LHCN-M2 (cell line): ENCODE measurements at regions not wholly inside any gene's neighbourhood (a gene's known extent, or its start where the extent isn't known, plus 50 kb on each side); places are given as distances from the start of the nearest gene placed in this dataset.

Source experiments
- DNase-seq: peaks from one replicate; pipeline ENCODE4 v3.0.0-alpha.2; 2012; ENCODE audit warnings: low read depth

DNA sequence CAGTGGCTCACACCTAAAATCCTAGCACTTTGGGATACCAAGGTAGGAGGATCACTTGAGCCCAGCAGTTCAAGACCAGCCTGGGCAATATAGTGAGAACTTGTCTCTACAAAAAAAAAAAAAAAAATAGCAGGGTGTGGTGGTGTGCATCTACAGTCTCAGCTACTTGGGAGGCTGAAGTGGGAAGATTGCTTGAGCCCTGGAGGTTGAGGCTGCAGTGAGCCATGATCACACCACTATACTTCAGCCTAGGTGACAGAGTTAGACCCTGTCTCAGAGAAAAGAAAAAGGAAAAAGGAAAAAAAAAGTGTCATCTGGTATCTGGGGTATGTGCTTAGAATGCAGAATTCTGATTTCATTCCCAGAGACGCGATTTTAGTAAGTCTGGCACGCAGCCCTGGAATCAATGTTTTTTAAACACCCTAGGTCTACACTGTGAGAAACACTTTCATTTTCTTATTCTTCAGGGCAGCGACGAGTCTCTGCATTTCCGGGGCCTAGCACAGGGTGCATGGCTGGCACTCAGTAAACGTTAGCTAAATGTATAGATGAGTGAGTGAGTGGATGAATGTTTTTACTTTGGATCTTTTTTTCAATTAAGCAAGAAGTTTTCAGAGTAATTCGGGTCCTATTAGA is 243.8 kb upstream of the PWP1 start:
- DNase-seq, result peak; percentile 13

DNA sequence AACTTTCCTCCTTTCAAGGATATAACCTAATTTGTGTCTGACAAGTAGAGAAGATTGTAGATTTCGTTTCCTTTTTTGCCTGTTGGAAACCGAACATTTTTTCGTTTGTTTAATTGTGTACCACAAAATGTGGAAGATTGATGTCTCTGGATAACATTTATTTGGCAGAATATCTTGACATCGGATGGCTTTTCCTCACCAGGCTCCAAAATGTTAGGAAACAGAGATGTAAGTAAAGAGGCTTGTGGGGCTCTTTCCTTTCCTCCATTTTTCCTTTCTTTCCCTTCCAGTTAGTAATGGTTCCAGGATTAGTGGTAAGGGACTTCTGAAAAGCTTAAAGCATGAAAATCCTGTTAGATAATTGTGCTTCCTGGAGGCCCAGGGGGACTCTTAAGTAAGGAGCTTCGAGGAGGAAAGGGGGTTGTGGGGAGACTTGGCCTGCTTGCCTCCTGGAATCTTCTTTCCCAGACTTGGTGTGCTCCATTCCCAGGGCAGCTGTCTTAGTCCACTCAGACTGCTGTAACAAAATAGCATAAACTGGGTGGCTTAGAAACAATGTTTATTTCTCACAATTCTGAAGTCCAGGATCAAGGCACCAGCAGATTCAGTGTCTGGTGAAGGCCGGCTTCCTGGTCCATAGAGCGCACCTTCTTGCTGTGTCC is 243.1 kb upstream of the PWP1 start:
- peak; percentile 20 for DNase-seq

DNA sequence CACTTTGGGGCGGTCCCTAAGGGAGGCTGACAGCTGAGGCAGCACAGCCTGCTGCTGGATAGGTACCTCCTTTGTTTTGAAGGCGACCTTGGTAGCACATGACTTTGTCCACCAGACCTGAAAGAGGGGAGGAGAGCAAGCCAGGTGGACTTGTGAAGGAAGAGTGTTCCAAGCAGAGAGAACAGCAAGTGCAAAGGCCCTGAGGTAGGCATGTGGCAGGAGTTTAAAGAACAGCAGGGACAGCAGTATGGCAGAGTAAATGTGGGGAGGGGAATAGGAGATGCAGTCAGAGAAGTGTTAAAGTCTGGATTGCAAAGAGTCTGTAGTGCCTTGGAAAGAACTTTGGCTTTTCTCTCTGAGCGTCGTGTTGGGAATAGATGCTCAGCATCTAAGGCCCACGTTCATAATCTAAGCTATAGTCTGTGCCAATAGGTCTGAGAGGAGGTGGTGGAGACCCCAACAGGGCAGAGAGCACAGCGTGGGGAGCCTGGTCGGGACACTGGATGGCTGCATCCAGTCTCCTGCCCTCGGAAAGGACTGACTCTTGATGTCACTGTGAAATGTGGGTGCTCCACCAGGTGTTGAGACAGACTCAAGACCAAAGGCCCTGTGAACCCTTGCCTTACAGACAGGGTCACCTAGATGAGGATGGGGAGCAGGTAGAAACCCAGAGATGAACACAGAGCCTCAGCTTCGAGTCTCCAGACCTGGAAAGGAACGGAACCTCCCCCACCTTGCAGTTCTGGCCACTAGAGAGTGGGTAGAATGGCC is 242.1 kb upstream of the PWP1 start:
- no peak for DNase-seq

DNA sequence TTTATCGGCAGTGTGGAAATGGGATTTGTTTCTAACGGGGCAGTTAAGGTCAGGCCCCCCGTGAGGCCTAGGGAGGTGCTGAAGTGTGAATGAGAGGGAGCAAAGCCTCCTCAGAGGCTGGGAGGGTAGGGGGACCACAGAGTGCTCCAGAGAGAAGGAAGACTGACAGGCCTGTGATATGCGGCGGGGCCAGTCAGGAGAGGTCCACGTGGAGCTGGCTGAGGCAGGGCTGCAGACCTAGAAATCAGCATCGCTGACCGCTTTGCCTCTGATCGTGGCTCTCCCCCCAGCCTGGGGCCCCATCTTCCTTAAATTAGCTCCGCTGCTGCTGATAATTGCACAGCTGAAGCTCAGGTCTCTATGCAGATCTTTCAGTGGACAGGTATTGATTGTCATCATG is 240.8 kb upstream of the PWP1 start:
- DNase-seq, result no peak

DNA sequence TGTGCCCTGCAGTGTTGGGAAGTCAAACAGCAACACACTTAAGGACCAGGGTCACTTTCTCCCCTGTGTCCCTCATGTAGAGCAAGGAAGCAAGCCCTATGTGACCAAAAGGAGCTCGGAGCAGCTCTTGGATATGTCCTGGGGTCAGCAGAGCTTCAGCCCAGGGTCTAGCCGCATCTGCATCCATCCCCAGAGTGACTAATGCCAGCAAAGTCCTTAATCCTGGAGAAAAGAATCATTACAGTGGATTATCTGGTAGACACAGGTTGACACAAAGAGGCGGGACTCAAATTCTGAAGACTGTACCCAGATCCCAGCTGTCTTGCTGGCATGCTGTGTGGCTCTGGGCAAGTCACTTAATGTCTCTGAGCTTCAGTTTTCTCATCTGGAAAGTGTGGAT is 239.1 kb upstream of the PWP1 start:
- DNase-seq, result no peak

DNA sequence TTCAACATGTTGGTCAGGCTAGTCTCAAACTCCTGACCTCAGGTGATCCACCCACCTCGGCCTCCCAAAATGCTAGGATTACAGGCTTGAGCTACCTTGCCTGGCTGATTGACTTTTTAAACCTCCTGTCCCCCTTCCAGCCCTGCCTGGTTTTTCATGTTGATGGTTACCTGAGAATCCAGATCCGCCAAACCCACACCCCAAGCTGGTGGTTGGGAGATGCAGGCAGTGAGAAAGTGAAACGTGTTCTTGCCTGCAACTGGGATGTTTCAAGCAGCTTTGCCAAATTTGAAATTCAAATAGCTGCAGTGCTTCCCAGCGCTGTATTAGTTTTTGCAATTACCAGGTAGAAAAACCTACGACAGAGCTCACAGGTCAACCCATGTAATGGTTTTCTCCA is 238.3 kb upstream of the PWP1 start:
- no peak for DNase-seq

DNA sequence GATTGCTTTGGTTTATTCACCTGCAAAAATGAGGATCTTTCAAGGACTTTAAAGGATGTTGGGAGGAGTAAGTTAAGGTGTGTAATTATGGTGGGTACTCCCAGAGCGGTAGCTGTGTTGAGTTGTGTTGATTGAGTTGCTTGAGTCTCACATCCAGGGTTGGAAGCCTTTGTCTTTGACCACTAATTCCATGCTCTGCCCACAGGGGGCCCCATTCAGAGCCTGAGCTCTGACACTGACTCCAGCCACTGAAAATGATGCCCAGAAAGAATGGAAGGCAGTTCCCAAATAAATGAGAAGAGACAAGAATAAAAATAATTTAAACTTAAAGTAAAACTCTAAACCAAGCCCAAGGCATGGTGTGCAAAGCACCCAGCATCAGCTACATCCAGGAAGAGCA is 237.4 kb upstream of the PWP1 start:
- peak; percentile 23 for DNase-seq

DNA sequence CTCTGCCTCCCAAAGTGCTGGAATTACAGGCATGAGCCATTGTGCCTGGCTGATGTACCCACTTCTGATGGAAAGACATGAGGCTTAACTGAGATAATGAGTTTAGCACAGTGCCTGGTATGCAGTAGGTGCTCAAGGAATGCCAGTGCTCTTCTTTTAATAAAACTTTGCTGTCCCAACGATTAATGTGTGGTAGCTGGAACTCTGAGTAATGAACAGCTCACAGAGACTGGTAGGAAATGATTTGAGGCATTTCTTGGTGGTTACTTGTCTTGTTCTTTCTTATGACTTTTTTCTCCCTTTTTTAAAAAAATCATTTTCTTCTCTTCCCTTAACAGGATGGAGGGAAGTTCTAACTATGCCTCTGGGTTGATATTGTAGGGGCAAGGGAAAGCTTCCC is 235.7 kb upstream of the PWP1 start:
- DNase-seq, result peak; percentile 28

DNA sequence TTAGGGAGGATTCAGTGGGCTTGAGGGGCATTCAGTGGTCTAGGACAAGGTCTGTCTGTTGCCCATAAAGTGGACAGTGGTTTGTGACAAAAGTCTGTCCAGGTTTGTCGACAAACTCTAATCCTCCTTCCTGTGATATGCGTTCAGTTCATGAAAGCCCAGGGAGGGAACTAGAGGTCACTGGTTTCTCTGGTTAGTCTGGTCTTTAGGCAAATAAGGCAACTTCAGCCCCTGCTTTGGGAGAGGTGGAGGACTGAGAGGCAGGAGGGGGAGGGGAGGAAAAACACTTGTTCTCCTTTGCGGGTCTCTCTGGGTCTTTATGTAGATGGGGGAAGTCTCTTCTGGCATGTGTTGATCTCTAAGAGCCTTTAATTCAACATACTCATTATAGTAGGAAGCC is 235.1 kb upstream of the PWP1 start:
- no peak for DNase-seq

DNA sequence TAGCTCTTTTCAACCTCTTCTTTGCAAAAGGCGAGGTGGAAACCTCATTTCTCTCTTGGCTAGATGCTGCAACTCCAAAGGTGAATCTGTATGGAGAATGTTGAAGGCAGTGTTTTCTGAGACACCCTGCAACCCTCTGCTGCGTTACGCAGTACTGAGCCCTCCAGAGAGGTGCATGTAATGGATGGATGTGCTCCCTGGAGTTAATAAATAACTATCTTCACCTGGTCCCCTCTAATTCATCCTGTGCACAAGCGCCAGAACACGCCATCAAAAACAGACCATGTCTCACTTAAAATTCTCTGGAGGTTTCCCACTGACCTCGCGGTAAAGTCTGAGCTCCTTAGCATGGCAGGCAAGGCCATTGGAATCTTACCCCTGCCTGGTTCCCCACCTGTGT is 234.4 kb upstream of the PWP1 start:
- DNase-seq, result no peak

DNA sequence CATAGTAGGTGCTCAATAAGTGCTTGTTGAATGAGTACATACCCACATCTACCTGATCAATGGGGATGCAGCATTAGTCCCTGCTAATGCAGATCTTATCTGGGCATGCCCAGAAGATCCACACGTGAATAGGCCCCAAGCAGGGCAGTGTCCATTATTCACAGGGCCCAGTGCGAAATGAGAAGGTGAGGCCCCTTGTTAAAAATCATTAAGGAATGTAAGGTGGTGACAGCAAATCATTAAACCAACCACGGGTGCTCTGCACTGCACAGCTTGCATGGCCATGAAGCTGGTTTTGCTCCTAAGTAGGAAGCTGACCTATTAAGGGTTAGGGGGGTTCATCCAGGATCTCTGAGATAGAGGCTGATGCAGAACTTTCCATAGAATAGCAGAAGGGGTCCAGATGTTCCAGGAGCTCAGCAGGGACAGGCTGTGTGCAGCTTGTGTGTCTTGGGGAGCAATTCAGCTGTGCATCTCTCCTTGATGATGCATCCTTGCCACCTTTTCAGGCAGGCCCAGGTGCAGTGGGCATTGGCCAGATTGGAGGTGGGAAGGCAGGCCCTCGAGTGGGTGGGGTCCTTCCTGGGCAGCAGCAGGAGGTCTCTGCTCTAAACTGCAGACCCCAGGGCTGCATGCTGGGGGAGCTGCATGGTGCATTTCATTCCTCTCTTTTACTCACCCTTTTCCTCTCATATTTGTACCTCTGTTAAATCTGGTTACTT is 231.3 kb upstream of the PWP1 start:
- no peak for DNase-seq

DNA sequence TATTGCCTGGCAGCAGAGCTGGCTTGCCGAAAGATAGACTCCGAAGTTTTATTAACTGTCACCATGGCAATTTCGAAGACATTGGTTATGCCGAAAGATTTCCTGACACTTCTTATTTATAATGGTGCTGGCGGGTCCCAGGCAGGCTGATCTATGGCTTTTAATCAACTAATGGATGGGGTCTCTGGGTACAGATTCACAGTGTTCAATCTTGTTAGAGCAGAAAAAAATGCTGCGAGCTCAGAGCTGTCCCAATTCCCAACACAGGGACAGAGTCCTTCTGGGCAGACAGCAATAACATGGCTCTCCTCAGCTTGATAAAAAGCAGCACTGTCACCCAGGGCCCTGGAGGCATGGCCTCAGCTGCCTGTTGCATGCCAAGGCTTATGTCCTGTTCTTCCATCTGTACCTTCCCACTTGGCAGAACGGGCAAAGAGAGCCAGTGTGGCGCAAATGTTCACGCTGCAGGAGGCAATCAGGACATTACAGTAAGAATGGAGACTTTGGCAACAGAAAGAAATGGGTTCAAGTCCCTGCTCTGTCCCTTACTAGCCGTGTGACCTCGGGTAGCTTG is 228.2 kb upstream of the PWP1 start:
- DNase-seq, result no peak

DNA sequence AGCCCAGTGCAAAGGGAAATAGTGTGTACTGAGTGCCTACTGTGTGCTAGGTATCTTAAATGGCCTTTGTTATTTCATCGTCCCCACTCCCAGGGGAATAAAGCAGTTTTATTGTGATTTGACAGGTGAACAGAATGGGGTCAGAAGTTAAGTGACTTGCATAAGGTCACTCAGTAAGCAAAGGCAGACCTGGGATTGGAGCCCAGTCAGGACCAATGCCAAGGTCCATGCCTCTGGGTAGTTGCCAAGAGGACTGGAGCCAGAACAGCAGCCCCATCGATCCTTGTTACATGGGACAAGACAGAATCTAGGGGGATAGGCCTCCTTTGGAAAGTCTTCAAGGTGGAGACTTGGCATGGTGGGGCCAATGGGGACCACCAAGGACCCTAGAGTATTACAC is 227.4 kb upstream of the PWP1 start:
- DNase-seq, result no peak

DNA sequence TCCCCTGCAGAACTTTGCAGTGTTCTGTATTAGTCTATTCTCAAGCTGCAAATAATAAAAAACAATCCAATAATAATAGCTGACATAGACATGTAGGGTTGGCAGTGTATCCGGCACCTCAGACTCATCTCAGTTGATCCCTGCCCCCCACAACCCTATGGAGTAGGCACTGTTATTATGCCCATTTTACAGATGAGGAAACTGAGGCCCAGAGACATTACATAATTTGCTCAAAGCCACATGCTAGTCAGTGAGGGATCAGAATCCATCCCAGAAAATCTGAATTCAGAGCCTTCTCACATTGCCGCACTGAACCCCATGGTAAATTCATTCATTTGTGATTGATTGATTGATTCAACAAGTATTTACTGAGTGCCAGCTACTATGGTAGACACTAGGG is 226.6 kb upstream of the PWP1 start:
- no peak for DNase-seq

DNA sequence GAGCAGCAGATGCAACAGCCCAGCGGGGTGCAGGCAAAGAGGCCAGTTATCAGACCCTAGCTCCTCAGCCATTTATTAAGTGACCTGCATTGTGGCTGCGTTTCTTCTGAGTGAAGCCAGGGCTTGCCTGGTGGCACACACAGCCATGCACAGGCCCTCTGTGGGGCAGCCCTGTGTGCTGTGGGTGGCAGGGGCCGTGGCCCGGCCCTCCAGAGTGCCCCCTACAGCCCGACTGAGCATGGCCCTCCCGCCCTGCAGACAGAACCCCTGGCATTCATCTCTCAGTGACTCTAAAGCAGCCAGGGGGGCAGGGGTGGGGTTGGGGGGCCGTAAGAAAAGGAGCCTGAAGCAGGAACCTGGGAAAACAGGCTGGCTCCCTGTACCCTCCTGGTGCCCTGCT is 226.0 kb upstream of the PWP1 start:
- no peak for DNase-seq

DNA sequence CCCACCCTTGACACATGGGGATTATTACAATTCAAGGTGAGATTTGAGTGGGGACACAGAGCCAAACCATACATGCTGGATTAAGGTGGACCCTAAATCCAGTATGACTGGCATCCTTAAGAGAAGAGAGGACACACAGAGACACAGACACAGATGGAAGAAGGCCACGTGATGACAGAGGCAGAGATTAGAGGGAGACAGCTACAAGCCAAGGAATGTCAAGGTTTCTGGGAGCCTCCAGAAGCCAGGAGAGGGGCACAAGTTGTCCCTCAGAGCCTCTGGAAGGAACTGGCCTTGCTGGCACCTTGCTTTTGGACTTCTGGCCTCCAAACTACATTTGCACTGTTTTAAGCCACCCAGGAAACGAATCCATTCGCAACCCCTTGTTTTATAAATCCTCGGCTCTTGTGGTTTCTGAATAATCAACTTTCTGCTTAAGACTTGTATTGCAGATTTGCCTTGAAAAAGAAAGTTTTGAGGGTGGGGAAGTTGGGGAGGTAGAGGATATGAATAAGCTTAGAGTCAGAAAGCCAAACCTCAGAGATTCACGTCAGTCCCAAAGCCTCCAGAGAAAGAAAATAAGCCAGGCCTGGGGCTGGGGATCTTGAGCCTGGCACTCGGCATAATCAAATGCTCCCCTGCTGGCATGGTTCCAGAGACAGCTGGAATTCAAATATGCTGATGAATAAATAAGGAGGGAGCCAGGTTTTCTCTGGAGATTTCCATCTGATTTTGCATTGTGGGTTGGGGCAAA is 224.2 kb upstream of the PWP1 start:
- peak; percentile 90 for DNase-seq

DNA sequence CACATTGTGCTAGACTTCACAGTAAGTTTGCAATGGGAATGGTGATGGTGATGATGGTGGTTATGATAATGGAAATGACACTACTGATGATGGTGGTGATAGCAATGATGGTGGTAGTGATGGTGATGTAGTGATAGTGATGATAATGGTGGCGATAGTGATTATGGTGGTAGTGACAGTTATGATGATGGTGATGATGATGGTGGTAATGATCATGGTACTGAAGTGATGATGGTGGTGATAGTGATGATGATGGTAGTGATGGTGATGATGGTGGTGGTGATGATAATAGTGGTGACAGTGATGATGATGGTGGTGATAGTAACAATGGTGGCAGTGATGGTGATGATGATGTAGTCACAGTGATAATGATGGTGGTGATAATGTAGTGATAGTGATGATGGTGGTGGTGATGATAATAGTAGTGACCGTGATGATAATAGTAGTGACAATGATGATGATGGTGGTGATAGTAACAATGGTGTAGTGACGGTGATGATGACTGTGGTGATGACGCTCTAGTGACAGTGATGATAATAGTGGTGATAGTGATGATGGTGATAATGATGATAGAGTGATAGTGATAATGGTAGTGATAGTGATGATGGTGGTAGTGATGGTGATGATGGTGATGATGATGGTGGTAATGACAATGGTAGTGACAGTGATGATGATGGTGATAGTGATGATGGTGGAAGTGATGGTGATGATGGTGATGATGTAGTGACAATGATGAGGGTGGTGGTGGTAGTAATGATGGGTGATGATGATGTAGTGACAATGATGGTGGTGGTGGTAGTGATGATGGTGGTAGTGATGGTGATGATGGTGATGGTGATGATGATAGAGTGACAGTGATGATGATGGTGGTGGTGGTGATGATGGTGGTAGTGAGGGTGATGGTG is 222.9 kb upstream of the PWP1 start:
- no peak for DNase-seq

DNA sequence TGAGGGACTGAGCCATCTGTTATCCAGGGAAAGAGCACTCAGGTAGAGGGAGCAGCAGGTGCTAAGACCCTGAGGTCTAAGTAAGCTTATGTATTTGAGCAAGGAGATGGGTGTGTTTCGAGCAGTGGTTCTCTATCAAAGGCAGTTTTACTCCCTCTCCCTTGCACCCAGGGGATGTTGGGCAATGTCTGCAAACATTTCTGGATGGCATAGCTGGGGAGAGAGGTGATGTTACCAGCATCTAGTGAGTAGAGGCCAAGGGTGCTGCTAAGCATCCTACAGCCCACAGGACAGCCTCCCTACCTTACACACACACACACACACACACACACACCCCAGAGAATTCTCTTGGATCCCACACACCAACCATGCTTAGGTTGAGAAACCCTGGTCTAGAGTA is 221.0 kb upstream of the PWP1 start:
- no peak for DNase-seq

DNA sequence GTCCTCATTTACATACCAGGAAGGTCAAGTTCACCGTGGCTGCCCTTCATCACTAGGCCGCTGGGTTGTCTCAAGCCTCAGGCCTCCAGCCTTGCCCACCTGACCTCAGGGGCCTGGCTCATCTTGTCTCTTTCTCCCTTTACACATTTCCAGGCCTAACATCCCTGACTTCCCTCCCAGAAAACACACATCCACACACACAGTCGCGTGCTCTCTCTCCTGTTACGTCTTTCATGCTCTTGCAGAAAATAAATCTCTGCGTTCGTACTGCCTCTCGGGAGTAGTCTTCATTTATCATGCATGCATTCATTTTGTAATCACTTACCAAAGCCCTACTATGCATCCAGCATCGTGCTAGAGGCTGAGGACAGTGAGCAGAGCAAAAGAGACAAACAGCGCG is 220.0 kb upstream of the PWP1 start:
- no peak for DNase-seq

DNA sequence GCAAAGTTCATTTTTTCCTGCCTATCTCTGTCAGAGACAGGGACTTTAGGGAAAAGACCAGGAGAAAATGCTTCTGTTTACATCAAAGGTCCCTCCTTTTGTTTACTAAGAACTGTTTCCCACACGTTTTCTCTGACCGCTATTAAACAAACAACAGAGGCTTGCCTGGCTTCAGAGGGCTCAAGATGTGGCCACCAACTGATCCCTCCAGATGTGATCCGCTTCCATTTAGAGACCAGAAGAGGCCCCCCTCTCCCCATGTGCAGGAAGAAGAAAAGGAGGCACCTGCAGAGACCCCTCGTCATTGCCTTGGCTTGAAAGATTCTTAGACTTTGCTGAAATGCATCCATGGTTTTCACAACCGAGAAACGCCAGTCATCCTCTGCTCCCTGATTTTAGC is 217.9 kb upstream of the PWP1 start:
- DNase-seq, result no peak
